D721Med (cell line): ENCODE measurements at regions not wholly inside any gene's neighbourhood (a gene's known extent, or its start where the extent isn't known, plus 50 kb on each side); places are given as distances from the start of the nearest gene placed in this dataset.

Source experiments
- DNase-seq: peaks from one replicate; pipeline ENCODE4 v3.0.0; 2011; ENCODE audit warnings: low spot score; ENCODE audit not compliant: insufficient read length
- FAIRE-seq: peaks from 2 replicates; lab custom pipeline; 2011; peaks lifted over from hg19 to GRCh38; lab: Jason Lieb, UNC
- TF ChIP-seq, protein P1 (sequence below): IDR thresholded peaks from 2 replicates; pipeline ENCODE4 v1.5.1; 2012; ENCODE audit warnings: mild to moderate bottlenecking, control low read depth; ENCODE audit not compliant: insufficient read depth; ENCODE audit errors: missing control alignments

DNA sequence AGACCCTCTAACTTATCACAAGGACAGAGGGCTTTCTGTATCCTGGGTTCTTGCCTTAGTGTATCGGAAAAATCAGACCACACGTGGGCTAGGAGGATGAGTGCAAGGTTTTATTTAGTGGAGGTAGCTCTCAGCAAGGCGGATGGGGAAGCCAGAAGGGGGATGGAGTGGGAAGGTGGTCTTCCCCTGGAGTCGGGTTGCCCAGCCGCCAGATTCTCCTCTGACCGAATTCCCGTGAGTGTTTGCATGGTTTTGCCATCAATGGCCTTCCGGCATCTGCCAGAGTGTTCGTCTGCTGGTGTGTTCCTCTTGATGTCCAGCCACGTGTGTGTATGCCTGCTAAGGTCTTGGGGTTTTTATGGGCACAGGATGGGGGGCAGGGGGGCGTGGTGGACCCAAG, 1335.1 kb upstream of the SPRY2 start:
- FAIRE-seq: no peak
- TF ChIP-seq, protein P1, sequence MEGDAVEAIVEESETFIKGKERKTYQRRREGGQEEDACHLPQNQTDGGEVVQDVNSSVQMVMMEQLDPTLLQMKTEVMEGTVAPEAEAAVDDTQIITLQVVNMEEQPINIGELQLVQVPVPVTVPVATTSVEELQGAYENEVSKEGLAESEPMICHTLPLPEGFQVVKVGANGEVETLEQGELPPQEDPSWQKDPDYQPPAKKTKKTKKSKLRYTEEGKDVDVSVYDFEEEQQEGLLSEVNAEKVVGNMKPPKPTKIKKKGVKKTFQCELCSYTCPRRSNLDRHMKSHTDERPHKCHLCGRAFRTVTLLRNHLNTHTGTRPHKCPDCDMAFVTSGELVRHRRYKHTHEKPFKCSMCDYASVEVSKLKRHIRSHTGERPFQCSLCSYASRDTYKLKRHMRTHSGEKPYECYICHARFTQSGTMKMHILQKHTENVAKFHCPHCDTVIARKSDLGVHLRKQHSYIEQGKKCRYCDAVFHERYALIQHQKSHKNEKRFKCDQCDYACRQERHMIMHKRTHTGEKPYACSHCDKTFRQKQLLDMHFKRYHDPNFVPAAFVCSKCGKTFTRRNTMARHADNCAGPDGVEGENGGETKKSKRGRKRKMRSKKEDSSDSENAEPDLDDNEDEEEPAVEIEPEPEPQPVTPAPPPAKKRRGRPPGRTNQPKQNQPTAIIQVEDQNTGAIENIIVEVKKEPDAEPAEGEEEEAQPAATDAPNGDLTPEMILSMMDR: no peak
- no peak for DNase-seq

DNA sequence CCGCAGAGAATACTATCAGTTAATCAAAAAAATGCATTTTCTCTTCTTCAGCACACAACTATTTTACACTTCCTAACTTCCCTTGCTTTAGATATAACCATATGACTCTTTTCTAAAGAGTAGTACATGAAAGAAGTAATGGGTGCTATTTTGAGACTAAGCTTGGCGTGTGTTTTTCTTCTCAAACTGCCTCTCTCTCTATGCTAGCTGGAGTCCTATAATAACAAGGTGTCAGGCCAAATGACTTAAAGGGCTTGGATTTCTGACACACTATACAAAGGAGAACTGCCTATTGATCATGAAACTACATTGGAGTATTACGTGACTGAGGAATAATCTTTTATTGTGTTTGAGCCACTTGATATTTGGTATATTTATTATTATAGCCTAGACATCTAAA, 1330.1 kb upstream of the SPRY2 start:
- TF ChIP-seq, protein P1: no peak
- FAIRE-seq (no peak), DNase-seq (no peak)

- TF ChIP-seq, protein P1: no peak
- DNase-seq (no peak), FAIRE-seq (no peak)
Measured at GRCh38 chr13:81670048-81670447, 1329.1 kb upstream of the SPRY2 start.

- no peak for FAIRE-seq
Measured at GRCh38 chr13:81664872-81665271, 1323.9 kb upstream of the SPRY2 start.

GRCh38 chr13:81659984-81660383, 1319.1 kb upstream of the SPRY2 start:
- no peak for DNase-seq
- FAIRE-seq: no peak
- TF ChIP-seq, protein P1: no peak

More at GRCh38 chr13:81664872-81665271, 1323.9 kb upstream of the SPRY2 start:
- TF ChIP-seq, protein P1: no peak
- no peak for DNase-seq

DNA sequence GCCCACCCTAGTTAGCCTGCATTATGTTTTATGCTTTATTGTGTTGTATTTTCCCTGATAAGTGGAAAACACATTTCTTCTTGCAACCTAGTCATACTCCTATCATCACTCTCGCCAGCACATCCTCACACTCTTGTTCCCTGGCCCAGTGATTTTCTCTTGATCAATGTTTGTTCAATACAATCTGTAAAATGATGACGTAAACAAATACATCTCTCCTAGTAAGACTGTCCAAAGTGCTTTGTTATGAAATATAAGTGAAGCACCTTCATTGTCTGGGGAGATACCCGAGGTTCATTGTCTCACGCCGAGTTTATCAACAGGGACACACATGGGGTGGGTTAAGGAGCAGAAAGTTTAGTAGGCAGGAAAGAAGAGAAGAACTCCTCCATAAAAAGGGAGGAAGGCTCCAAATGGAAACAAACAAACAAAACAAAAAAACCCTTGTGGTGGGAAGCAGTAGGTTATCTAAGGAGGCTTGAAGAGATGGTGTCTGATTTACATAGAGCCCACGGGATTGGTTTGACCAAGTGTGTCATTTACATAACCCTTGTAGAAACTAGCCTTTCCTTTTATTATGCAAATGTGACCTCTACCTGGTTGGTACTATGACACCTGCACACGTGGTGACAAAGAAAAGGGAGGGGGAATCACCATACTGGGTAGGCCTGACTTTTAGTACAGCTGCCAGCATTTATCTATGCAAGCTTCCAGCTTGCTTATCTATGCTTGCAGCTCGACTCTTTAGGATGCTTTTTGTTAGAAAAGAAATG, 1317.9 kb upstream of the SPRY2 start:
- FAIRE-seq (no peak), DNase-seq (no peak)
- TF ChIP-seq, protein P1: no peak

GRCh38 chr13:81639984-81640582, 1299.2 kb upstream of the SPRY2 start:
- DNase-seq (no peak), FAIRE-seq (peak; percentile 53)
- TF ChIP-seq, protein P1: peak; percentile 29
